C4-2B (cell line): ENCODE measurements at regions not wholly inside any gene's neighbourhood (a gene's known extent, or its start where the extent isn't known, plus 50 kb on each side); places are given as distances from the start of the nearest gene placed in this dataset.

Experiments used
- H3K27ac ChIP-seq: fragments of 450-650 bp; 2 replicates; pipeline ENCODE4 v1.5.1; 2017
- CTCF ChIP-seq: fragments of 450-650 bp; conservative IDR thresholded peaks from 2 replicates; pipeline ENCODE4 v1.5.1; 2017; ENCODE audit warnings: mild to moderate bottlenecking
- ZFX ChIP-seq: fragments of 450-650 bp; IDR thresholded peaks from 2 replicates; pipeline ENCODE4 v1.6.1; 2017

GRCh38 chr13:29703421-29703820 is 107.9 kb upstream of the SLC7A1 start:
- TF ChIP-seq CTCF (no peak), ZFX (no peak)
- H3K27ac ChIP-seq: no peak overlapping the region

GRCh38 chr13:29702912-29703351 is 107.4 kb upstream of the SLC7A1 start:
- no peak overlapping the region for H3K27ac ChIP-seq
- TF ChIP-seq CTCF (no peak), ZFX (no peak)

GRCh38 chr13:29698106-29698505 is 102.6 kb upstream of the SLC7A1 start:
- H3K27ac ChIP-seq: no peak overlapping the region
- TF ChIP-seq CTCF (no peak), ZFX (no peak)

- TF ChIP-seq CTCF: no peak
- TF ChIP-seq ZFX: no peak
- no peak overlapping the region for H3K27ac ChIP-seq
These were observed 101.1 kb upstream of the SLC7A1 start for GRCh38 chr13:29696606-29697005.

GRCh38 chr13:29693275-29693945 is 97.9 kb upstream of the SLC7A1 start:
- H3K27ac ChIP-seq: no peak overlapping the region
- TF ChIP-seq CTCF (peak; percentile 31), ZFX (no peak)

- no peak for TF ChIP-seq ZFX
- TF ChIP-seq CTCF: no peak
These were observed 94.1 kb upstream of the SLC7A1 start for GRCh38 chr13:29689548-29689947.

GRCh38 chr13:29688193-29688592 is 92.7 kb upstream of the SLC7A1 start:
- TF ChIP-seq CTCF: no peak
- TF ChIP-seq ZFX: no peak

More at GRCh38 chr13:29689548-29689947, 94.1 kb upstream of the SLC7A1 start:
- no peak overlapping the region for H3K27ac ChIP-seq

More at GRCh38 chr13:29688193-29688592, 92.7 kb upstream of the SLC7A1 start:
- no peak overlapping the region for H3K27ac ChIP-seq
